GM03348 (cell line): ENCODE measurements at regions not wholly inside any gene's neighbourhood (a gene's known extent, or its start where the extent isn't known, plus 50 kb on each side); places are given as distances from the start of the nearest gene placed in this dataset.

ENCODE experiments used
- DNase-seq: peaks from one replicate; pipeline ENCODE4 v3.0.0; 2012; ENCODE audit warnings: low spot score

DNA sequence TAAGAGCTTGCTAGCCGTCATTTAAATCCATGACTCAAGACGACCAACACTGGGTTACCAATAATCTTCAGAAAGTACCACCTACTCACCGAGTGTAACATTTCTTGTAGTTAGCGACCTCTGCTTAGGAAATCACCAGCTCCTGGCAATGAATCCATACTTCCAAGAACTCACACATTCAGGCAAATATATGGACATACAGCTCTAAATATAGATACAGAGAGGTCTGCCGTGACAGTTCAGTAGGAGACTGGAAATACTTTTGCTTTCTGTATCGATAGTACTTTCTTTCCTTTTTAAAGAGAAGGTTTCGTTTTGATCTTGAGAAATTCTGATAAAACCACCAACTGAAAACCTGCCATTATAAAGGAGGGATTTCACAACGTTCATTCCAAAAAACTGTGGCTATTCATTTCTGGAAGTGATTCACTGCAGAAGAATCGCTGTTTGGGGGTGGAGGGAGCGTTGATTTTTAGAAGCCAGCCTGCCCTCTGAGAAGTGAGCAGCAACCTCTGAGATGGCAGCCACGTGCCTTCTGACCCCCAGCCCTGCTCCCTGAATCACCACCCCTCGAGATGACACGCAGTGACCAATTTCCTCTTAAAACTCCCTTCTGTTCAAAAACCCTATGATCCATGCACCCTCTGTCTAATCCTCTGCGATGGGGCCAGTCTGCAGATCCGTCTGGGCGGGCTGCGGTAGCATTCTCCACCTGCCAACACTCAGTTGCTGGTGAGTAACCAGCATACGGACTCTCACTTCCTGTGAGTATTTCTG lies 179.0 kb upstream of the KLF14 start:
- DNase-seq = peak; percentile 82

DNA sequence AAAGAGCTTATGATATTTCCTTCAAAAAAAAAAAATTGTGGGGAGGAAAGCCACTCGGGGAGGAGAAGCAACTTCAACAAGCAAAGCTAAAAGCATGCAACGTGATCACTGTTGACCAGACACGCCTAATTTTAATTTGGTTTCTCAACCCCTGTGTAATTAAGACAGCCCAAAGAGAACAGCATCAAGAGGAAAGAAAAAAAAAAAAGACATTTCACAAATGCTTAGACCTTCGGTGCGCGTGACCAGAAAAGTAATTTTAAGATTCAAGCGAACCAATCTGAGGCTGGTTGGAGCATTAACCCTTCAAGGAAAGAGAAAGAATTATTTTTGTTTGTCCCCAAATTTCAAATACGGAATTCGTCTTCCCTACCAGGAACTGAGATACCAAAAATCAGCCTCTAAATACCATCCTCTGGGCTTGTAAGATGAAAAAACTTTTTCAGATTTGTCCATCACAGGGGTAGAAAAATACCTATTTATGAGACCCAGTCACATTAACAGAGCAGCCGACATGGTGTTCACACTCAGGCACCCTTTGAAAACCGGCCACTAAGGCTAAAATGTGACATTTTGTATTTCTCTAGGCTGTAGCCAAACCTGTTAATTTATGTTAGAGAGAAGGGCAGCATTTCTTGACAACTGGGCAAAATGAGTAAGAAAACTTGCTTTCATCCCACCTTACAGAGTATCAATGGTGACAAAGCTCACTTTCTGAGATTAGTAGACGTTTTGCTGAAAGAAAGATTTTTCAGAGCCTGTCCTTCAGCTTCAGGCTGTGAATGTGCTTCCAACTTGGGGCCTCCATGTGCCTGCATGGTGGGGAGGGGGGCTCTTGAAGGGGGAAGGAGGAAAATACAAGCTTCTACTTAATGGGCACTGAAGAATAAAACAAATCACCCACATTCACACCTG lies 179.9 kb upstream of the KLF14 start:
- DNase-seq = no peak

DNA sequence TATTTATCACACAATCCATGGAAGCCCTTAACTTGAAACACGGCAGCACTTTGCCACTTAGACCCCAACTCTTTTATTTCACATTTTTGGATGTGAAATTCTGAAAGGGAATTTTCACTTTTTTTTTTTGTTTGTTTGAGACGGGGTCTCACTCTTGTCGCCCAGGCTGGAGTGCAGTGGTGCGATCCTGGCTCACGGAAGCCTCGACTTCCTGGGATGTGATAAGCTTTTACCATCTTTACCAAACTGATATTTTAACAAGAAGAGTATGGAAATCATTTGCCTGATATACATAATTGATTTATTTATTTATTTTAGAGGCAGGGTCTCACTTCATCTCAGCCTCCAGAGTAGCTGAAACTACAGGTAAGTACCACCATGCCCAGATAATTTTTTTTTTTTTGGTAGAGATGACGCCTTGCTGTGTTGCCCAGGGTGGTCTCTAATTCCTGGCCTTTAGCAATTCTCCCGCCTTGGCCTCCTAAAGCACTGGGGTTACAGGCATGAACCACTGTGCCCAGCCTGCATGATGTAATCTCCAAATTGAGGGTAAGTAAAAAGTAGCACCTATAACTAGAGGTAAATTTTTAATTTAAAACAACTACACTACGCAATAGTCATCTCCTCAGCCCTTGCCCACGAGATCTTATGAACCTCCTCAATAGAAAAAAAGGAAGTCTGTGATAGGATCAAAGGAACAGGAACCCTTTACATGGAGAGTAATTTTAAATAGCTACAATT lies 180.7 kb upstream of the KLF14 start:
- DNase-seq = no peak

GRCh38 chr7:130917669-130918128 lies 183.7 kb upstream of the KLF14 start:
- no peak for DNase-seq

- no peak for DNase-seq
Observed at GRCh38 chr7:130918129-130919052, 184.4 kb upstream of the KLF14 start.

DNA sequence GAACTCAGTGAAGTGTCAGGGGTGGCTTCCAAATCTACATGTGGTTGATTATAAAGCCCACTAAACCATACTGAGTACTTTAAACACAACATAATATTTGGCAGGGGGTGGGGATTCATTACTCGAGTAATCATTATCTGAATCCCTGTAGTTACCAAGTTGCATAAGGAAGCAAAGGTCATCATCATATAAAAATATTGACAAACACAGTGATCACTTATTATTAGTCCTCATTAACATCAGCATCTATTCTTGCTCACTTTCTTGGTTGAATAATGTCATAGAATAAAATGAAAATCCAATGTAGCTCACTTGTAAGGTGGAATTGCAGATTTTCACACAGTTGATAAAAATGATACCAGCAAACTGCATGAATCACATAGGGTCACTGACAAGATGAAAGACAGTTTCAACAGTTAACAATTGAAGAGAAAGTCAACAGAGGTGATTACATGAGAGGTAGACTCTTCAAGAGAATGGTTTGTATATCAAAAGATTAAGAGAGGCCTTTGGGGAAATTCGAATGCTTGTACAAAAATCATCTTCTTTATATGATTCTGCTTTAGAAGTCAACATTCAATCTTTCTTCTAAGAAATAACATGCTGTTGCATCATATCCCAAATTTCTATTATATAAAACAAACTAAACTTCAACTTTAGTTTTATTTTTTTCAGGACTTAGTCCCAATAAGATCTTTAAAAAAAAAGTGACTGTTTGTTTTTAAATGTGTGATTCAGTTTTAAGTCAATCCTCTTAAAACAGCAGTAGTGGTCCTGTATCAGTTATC lies 185.5 kb upstream of the KLF14 start:
- DNase-seq = no peak

DNA sequence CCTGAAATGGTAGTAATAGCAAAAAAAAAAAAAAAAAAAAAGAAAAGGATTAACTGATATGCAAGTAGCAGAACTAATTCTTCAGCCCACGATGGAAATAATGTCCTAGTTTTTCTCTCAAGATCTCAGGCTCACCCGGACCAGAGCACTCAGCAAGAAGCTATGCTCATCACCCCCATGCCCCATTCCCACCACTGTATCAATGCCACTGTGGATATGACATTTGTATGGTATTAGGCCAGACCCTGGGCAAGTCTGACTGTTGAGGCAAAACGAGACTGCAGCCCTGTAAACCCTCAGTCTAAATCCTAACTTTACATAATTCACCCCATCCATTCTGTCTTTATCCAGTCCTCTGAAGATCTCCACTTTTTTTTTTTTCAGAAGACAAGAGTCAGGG lies 186.1 kb upstream of the KLF14 start:
- no peak for DNase-seq

DNA sequence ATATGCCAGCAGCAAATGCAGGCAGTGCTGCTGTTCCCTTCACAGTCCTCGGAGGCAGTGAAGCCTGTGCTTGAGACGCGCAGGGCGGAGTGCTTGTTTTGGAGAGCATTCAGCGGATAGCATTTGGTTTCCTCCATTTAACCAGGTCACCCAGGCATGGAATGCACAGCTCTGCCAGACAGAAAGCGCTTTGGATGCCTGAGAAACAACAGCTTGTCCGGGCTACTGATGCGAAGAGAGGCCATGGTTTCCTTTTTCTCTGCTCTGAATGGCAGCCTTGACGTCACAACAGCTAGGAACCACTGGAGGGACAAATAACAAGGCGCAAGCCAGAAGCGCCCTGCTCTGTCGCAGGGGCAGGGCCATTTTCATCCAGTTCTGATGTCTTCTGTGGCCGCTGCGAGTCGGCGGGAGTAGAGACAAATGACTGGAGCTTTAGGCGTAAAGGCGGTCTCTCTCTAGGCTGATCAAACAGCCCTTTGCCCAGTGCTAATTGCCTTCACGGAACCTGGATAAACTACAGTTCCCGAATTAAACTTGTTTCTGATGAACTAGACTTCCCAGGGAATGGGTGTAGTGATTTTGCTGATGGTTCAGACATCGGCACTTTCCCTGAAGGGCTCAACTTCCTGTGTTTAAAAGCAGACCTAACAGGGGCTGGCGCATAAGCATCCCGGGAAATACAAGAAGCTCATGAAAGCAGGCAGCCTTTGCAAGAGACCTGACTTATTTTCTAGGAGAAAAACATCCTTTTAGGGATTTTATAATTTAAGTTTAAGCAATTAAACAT lies 187.6 kb upstream of the KLF14 start:
- no peak for DNase-seq

DNA sequence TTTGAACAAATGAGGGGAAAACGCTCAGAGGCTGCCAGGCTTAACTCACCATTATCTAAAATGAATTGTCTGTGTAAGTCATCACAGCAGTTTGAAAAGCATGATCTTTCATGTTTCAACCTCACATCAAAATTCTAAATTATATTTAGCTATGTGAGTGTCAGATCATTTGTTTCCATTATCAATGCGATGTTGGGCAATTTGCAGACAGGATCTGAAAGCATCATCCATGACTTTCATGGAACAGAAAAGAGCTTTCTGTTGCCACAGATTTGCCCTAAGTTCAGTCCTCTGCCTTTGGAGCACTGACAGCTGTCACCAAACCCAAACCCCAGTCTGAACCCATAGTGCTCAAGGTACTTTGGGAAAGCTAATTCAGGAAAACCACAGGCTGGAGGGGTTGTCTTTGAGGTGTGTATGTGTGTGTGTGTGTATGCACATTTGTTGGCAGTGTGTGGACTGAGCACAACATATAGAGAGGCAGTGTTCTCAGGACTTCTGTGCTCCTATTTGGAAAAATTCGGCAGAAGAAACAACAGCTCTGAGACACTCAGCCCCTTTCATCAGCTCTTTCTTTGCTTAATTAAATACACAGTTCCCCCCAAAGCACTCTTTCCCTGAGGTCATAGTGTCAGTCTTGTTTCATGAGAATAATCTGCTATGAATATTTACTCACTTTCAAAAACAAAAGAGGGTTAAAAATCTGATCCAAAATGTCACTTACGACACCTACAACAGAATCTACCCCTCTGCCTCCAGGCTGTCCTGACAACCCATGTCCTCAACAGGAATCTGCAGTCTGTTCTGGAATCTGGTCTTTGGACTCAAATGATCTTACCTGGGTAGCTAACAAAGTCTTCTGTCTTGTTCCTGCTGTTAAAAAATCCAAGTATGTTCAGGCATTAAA lies 188.5 kb upstream of the KLF14 start:
- DNase-seq = no peak

- no peak for DNase-seq
Observed at GRCh38 chr7:130923365-130923764, 189.4 kb upstream of the KLF14 start.

DNA sequence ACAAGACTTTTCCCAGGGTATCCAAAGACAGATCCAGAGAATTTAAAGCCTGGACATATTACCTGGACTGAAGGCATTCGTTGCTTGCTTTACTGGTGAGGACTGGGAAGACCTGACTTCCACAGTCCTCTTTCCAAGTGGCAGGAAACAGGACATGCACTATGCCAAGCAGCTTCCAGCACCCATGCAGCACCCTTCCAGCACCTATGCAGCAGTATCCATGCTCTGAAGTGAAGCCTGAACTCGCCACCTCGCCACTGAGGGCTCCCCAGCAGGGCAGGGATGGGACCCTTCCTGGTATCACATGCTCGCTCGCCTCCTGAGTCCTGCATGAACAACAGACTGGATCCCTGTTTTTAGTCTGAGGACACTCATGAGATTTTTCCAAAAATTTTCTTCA lies 189.9 kb upstream of the KLF14 start:
- DNase-seq = no peak

DNA sequence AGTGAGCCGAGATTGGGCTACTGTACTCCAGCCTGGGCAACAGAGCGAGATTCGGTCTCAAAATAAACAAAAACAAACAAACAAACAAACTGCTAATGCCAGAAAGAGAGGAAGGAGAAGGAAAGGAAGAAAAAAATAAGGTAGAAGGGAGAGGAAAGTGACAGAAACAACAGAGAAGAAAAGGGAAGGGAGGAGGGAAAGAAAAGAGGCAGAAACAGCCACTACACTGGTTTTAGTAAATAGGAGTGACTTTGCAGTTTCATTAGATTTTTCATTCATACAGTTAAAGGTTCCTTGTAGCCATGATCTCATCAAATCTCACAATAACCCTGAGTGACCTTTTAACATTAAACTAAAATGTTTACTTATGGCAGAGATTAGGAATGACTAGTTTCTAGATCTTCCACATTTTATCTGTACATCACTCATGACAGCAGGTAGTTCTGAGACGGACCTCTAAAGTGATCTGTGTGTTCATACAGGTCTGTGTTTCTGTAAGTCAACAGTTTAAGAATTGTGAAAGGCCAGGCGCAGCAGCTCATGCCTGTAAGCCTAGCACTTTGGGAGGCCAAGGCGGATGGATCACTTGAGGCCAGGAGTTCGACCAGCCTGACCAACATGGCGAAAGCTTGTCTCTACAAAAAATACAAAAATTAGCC lies 191.3 kb upstream of the KLF14 start:
- no peak for DNase-seq

DNA sequence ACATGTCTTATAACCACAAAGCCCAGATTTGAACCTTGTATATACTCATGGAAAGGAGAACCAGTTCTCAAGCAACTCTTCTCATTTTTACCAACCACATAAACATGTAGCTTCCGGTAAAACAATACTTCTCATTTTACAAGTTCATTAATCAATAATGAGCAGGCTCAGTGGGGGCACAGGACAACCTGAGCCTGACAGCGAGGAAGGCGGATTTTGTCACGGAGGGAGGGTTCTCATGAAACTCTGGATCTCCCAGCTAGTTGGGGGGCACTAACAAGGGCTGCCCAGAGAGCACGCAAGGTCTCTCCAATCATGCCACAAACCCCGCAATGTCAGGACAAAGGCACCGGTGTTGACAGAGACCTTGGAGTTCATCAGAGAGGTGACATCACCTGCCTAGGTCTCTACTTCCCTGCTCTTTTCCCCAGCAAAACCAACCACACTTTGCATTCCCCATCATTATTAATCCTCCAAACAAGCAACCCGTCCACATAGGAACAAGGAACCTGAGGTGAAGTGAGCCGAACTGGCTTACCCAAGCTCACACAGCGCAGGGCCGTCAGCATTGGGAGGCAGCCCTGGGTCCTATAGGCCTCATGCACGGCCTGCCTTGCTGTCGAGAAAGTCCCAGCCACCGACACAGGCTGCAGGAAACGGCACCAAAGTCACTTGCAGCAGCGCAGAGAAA lies 192.1 kb upstream of the KLF14 start:
- no peak for DNase-seq

- no peak for DNase-seq
Observed at GRCh38 chr7:130927062-130927461, 193.1 kb upstream of the KLF14 start.

GRCh38 chr7:130927564-130927963 lies 193.6 kb upstream of the KLF14 start:
- no peak for DNase-seq

DNA sequence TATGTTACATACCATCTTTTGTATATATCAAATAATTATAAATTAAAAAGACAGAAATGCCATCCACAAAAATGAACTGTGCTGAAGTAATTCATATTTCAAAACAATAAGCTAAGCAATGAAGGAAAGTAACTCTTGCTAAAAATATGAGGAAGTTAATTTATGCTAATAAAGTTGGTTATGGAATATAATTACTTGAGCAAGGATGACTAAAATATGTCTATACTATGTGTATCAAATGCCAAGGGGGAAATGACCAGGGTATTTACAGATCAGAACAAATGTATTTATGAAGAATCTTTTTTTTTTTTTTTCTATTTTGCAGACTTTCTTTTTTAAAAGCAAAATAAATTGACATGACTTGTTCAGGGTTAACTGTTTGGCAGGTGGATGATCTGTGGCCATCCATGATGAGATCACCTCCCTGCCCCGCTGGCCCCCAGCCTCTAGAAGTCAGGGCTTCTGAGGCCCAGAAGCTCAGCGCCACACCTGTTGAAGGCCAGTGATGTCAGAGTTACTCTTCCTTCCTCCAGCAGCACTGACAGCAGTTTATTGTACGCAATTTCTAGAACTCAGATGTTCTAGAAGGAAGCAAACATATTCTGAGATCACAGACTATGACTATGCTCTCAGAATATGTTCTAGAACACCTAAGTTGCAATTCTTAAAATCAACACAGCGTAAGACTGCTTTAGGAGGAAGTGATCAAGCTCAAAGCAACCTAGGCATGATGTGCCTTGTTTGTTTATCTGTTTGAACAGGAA lies 196.1 kb upstream of the KLF14 start:
- DNase-seq = no peak

GRCh38 chr7:130930681-130931080 lies 196.7 kb upstream of the KLF14 start:
- DNase-seq = no peak
